Caco-2 (cell line): ENCODE measurements at regions not wholly inside any gene's neighbourhood (a gene's known extent, or its start where the extent isn't known, plus 50 kb on each side); places are given as distances from the start of the nearest gene placed in this dataset.

Source experiments
- BruUV-seq: library from RNA; stranded (reverse); fragments of 400-500 nt; replicated peaks from 2 replicates; lab custom pipeline; 2021; lab: Mats Ljungman, UMichigan
- CTCF ChIA-PET: fragments of 300-600 bp; sonication (Branson Sonifier 250); formaldehyde crosslinking; loops from one replicate; lab custom pipeline; 2022; ENCODE audit warnings: antibody characterized with exemption; lab: Charles Lee
- POLR2A ChIA-PET: fragments of 300-600 bp; sonication (Branson Sonifier 250); formaldehyde crosslinking; loops from one replicate; lab custom pipeline; 2022; ENCODE audit warnings: antibody characterized with exemption; lab: Charles Lee
- DNase-seq, 2 experiments: peaks; one replicate each; pipeline versions ENCODE4 v3.0.0 to v3.0.0-alpha.2; 2020 to 2022
- H3K27me3 ChIP-seq: replicated peaks from 2 replicates; pipeline ENCODE4 v1.6.0; 2011; ENCODE audit warnings: low read length; ENCODE audit not compliant: control insufficient read depth, insufficient read depth
- H3K36me3 ChIP-seq: 2 replicates; pipeline ENCODE4 v1.5.1; 2011; ENCODE audit warnings: low read length; ENCODE audit not compliant: control insufficient read depth, insufficient read depth
- H3K4me1 ChIP-seq: fragments of 250-450 bp; sonication (Bioruptor Pico); 2 replicates; pipeline ENCODE4 v1.5.1; 2020; ENCODE audit warnings: mild to moderate bottlenecking
- H3K4me3 ChIP-seq: 2 replicates; pipeline ENCODE4 v1.5.1; 2011; ENCODE audit warnings: low read depth, mild to moderate bottlenecking, control low read depth, low read length
- H3K9me3 ChIP-seq: fragments of 250-450 bp; sonication (Bioruptor Pico); 2 replicates; pipeline ENCODE4 v1.5.1; 2020; ENCODE audit warnings: mild to moderate bottlenecking, moderate library complexity
- H3K27ac Mint-ChIP-seq: one replicate; pipeline ENCODE4 v1.8.0; 2022; ENCODE audit warnings: mixed read lengths; ENCODE audit not compliant: unreplicated experiment
- H3K27me3 Mint-ChIP-seq: one replicate; pipeline ENCODE4 v1.8.0; 2022; ENCODE audit warnings: mixed read lengths; ENCODE audit not compliant: insufficient read depth, unreplicated experiment
- H3K36me3 Mint-ChIP-seq: one replicate; pipeline ENCODE4 v1.8.0; 2022; ENCODE audit warnings: mild to moderate bottlenecking, mixed read lengths; ENCODE audit not compliant: insufficient read depth, unreplicated experiment
- H3K4me1 Mint-ChIP-seq: one replicate; pipeline ENCODE4 v1.8.0; 2022; ENCODE audit warnings: low read depth, mixed read lengths; ENCODE audit not compliant: unreplicated experiment
- H3K4me3 Mint-ChIP-seq: one replicate; pipeline ENCODE4 v1.8.0; 2022; ENCODE audit warnings: mild to moderate bottlenecking, moderate library complexity, mixed read lengths; ENCODE audit not compliant: unreplicated experiment
- H3K9me3 Mint-ChIP-seq: one replicate; pipeline ENCODE4 v1.8.0; 2022; ENCODE audit warnings: mixed read lengths; ENCODE audit not compliant: unreplicated experiment
- intact Hi-C: fragments of 100-400 bp; cut with micrococcal nuclease; formaldehyde crosslinking; loops from one replicate; pipeline ENCODE4 v1.10.0; 2022; ENCODE audit not compliant: unreplicated experiment
- TF ChIP-seq, protein P1 (sequence below), 2 experiments: fragments of 200-600 bp in 1 of 2; IDR thresholded peaks; 1 replicate in 1 of 2; 2 replicates in 1 of 2; pipeline versions ENCODE4 v1.5.1 to v1.8.0; 2011 to 2022; ENCODE audit warnings: antibody characterized with exemption in 1 of 2, control low read depth in 1 of 2, inconsistent platforms in 1 of 2, low read depth in 1 of 2, low read length in 1 of 2, mild to moderate bottlenecking in 1 of 2, moderate library complexity in 1 of 2; ENCODE audit not compliant: insufficient read depth in 1 of 2, severe bottlenecking in 1 of 2, unreplicated experiment in 1 of 2

DNA sequence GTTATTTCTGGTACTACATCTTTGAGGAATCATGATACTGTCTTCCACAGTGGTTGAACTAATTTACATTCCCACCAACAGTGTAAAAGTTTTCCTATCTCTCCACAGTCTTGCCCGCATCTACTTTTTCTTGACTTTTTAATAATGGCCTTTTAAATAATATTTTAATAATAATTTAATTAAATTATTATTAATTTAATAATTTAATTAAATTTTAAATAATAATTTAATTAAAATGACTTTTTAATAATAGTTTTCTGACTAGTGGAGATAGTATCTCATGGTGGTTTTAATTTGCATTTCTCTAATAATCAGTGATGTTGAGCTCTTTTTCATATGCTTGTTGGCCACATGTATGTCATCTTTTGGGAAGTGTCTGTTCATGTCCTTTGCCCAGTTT is 1395.0 kb upstream of the ADGRL3 start:
- no TSS peak for BruUV-seq
- Mint-ChIP-seq H3K4me3 (no peak overlapping the region), H3K4me1 (no peaks in the 10 kb centered on the region), H3K27me3 (no peaks in the 10 kb centered on the region), H3K9me3 (peaks cover 10% of the 10 kb centered on the region), H3K27ac (no peak overlapping the region), H3K36me3 (no peaks in the 10 kb centered on the region)
- TF ChIP-seq, protein P1, sequence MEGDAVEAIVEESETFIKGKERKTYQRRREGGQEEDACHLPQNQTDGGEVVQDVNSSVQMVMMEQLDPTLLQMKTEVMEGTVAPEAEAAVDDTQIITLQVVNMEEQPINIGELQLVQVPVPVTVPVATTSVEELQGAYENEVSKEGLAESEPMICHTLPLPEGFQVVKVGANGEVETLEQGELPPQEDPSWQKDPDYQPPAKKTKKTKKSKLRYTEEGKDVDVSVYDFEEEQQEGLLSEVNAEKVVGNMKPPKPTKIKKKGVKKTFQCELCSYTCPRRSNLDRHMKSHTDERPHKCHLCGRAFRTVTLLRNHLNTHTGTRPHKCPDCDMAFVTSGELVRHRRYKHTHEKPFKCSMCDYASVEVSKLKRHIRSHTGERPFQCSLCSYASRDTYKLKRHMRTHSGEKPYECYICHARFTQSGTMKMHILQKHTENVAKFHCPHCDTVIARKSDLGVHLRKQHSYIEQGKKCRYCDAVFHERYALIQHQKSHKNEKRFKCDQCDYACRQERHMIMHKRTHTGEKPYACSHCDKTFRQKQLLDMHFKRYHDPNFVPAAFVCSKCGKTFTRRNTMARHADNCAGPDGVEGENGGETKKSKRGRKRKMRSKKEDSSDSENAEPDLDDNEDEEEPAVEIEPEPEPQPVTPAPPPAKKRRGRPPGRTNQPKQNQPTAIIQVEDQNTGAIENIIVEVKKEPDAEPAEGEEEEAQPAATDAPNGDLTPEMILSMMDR (IDR thresholded peaks at IDR 0.05; ENCODE audit: insufficient read depth in 1 of 2, low read depth in 1 of 2, low read length in 1 of 2, severe bottlenecking in 1 of 2, unreplicated experiment in 1 of 2) = no peak
- intact Hi-C loops = no loop called here
- H3K4me3 ChIP-seq = no peak overlapping the region
- H3K27me3 ChIP-seq = no peaks in the 10 kb centered on the region
- H3K36me3 ChIP-seq = no peaks in the 10 kb centered on the region
- POLR2A ChIA-PET = no interaction called here
- H3K4me1 ChIP-seq = no peaks in the 10 kb centered on the region
- H3K9me3 ChIP-seq = no peaks in the 10 kb centered on the region
- CTCF ChIA-PET = no interaction called here
- DNase-seq = no peak

GRCh38 chr4:59814402-59815010 is 1385.6 kb upstream of the ADGRL3 start:
- BruUV-seq = no TSS peak
- no peaks in the 10 kb centered on the region for H3K36me3 ChIP-seq
- DNase-seq = no peak
- H3K27me3 ChIP-seq = no peaks in the 10 kb centered on the region
- Mint-ChIP-seq H3K27me3 (no peaks in the 10 kb centered on the region), H3K4me3 (no peak overlapping the region), H3K36me3 (no peaks in the 10 kb centered on the region), H3K9me3 (no peaks in the 10 kb centered on the region), H3K4me1 (no peaks in the 10 kb centered on the region), H3K27ac (no peak overlapping the region)
- no peak overlapping the region for H3K4me3 ChIP-seq
- no peaks in the 10 kb centered on the region for H3K9me3 ChIP-seq
- TF ChIP-seq, protein P1 (IDR thresholded peaks at IDR 0.05; ENCODE audit: insufficient read depth in 1 of 2, low read depth in 1 of 2, low read length in 1 of 2, severe bottlenecking in 1 of 2, unreplicated experiment in 1 of 2) = no peak
- no peaks in the 10 kb centered on the region for H3K4me1 ChIP-seq
- POLR2A ChIA-PET = no interaction called here
- CTCF ChIA-PET = no interaction called here
- intact Hi-C loops = no loop called here

DNA sequence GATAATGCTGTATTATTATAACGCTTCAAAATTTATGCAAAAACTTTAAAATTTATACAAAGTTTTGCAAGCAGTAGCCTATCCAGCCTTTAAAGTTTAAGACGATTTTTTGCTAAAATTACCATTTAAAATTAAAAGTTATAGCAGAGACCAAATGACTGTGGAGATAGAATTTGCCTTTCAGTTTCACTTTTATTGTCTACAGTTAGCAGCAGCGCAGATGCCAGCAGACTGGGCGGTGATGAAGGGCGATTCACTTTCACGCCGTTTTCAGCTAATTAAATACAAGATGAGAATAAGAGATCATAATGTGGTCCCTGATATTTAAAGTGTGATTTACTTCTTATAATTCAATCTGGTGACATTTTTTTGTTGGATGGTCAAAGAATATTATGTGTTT is 1381.5 kb upstream of the ADGRL3 start:
- CTCF ChIA-PET = no interaction called here
- no peaks in the 10 kb centered on the region for H3K9me3 ChIP-seq
- no peaks in the 10 kb centered on the region for H3K27me3 ChIP-seq
- no peak for DNase-seq
- Mint-ChIP-seq H3K4me1 (no peaks in the 10 kb centered on the region), H3K36me3 (no peaks in the 10 kb centered on the region), H3K4me3 (no peak overlapping the region), H3K27ac (no peak overlapping the region), H3K9me3 (no peaks in the 10 kb centered on the region), H3K27me3 (no peaks in the 10 kb centered on the region)
- no peaks in the 10 kb centered on the region for H3K4me1 ChIP-seq
- POLR2A ChIA-PET = no interaction called here
- BruUV-seq = no TSS peak
- intact Hi-C loops = no loop called here
- TF ChIP-seq, protein P1 (IDR thresholded peaks at IDR 0.05; ENCODE audit: insufficient read depth in 1 of 2, low read depth in 1 of 2, low read length in 1 of 2, severe bottlenecking in 1 of 2, unreplicated experiment in 1 of 2) = no peak
- no peaks in the 10 kb centered on the region for H3K36me3 ChIP-seq
- H3K4me3 ChIP-seq = no peak overlapping the region
